ENCODE measurements at regions not wholly inside any gene's neighbourhood (a gene's known extent, or its start where the extent isn't known, plus 50 kb on each side); places are given as distances from the start of the nearest gene placed in this dataset.
A peak's percentile ranks its signal among the peaks of the same experiment; 100 is the strongest.
"Not testable (repeated sequence)": the region's sequence is repeated elsewhere in the genome, so short reads cannot be mapped to it uniquely, and the experiment has no call there.

DNA sequence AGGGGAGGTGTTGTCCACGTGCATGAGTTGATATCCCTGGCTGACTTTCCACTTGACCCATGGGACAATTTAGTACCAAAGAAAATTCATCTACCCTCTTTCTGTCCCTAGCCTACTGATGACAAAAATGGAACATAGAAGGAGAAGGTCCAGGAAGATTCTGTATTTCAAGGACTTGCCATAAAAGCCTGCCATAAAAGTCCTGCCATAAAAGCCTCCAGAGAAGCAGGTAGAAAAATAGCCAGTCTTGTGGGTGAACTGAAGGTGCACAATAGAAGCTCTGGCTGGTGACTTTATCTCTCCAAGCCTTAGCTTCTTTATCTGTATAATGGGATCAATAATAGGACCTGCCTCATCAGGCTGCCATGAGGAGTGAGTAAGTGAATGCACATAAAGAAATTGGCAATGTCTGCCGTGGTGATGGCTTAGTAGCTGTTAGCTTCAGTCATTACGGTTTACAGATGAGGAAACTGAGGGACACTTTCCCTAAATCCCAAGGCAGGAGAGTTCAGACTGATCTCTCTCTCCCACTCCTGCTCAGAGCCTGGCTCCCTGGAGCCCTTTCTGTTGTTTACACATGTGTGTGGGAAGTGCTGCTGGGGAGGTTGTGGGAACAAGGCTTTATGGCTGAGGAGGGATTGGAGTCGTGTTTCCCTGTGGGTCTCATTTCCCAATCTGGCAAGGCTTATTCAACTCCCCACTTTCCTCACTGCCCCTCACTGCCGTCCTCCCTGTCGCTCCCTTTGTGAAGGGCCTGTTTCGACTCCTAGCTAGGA lies 101.5 kb downstream of the TRIM43 start:
- POLR2A ChIA-PET, H3K4me1 Mint-ChIP-seq, H3K36me3 Mint-ChIP-seq, ATAC-seq, DNase-seq, H3K4me3 Mint-ChIP-seq, H3K27ac Mint-ChIP-seq, H3K9me3 Mint-ChIP-seq: not testable (repeated sequence)
- peaks cover 2 to 31% (median 21%) of the 10 kb centered on the region in 5 donors for H3K27me3 Mint-ChIP-seq

DNA sequence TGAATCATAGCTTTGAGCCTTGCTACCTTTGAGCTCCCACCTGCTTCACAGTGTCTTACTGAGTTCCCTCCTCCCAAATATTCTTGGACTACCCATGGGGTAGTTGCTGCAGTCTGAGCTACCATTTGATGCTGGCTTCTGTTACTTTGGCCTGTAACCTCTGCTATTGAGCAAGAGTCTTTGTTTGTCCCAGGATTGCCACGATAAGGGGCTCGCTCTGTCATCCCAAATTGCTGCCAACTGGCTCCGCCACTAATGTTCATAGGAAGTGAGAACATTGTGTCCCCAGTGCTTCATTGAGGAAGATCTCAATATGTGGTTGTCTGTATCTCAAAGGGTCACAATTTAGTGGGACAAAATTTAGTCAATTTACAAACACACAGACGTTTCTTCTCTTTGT lies 103.8 kb downstream of the TRIM43 start:
- no peak overlapping the region for H3K27ac Mint-ChIP-seq
- H3K4me3 Mint-ChIP-seq = no peak overlapping the region
- DNase-seq (no peak), ATAC-seq (no peak)
- H3K27me3 Mint-ChIP-seq = peaks cover 5 to 35% (median 26%) of the 10 kb centered on the region in 5 donors
- H3K9me3 Mint-ChIP-seq = no peaks in the 10 kb centered on the region
- POLR2A ChIA-PET = no interaction called here
- H3K4me1 Mint-ChIP-seq = no peaks in the 10 kb centered on the region
- no peaks in the 10 kb centered on the region for H3K36me3 Mint-ChIP-seq

DNA sequence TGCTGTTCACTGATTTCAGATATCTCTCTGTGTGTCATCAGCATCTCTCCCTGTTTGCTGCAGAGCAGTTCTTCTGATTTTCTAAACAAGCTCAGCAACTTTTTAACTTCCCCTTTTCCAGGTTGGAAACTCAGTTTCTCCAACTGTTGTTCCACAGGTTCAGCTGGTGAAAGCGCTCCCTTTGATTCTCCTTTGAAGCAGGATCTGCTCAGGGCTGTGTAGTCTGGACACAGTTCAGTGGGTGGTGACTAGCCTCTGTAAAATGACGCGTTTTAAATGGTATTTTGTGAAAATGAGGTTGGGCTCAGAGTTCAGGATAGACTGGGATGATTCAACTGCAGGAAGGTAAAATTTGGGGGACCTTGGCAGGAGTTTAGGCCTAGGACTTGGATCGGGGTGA lies 106.3 kb downstream of the TRIM43 start:
- Mint-ChIP-seq H3K4me1 (no peaks in the 10 kb centered on the region), H3K27me3 (peaks cover 8 to 35% (median 27%) of the 10 kb centered on the region in 5 donors), H3K9me3 (no peaks in the 10 kb centered on the region), H3K4me3 (no peak overlapping the region), H3K36me3 (no peaks in the 10 kb centered on the region), H3K27ac (no peak overlapping the region)
- no peak for ATAC-seq
- DNase-seq = no peak
- POLR2A ChIA-PET = no interaction called here

DNA sequence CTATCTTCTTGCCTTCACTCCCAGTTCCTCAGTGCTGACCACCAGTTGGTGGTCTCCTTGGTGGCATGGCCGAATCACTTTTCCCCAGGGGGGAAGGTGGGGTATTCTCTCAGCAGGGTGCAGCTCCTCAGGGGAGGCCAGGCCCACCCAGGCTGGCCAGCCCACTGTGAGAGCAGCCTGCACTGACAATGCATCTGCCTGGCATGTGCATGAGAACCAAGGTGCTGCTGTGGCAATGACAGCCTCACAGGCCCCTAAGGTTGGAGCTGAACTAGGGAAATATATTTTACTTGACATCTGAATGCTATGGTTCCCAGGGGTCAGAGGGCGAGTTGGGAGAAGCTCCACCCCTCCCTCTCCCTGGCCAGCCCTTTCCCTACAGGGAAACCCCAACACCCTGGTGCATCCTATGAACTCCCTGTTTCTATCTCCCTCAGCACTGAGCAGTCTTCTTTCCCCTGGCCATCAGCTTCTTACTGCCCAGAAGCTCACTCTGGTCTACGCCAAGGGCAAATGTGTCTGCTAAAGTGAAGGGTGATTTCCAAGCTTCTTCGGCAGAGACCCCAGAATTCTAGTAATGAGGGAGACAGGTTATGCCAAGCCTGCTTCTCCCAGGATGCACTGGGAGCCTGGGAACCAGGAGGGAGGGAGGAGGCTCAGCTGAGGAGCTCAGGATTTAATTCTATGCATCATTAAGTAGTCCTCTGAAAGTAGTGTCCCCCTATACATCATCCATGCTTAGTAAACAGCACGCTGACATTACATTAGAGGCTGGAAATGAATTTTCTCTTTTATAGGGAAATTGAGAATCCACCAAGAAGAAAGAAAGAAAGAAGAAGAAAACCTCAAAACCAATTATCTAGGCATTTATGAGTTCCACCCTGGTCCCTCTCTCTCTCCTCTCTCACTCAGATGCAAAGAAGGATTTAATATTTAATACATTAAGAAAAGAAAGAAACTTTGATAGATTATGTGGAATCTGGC lies 107.7 kb downstream of the TRIM43 start:
- H3K27me3 Mint-ChIP-seq = peaks cover 8 to 31% (median 27%) of the 10 kb centered on the region in 5 donors
- H3K27ac Mint-ChIP-seq, H3K36me3 Mint-ChIP-seq, DNase-seq, H3K4me1 Mint-ChIP-seq, ATAC-seq, H3K4me3 Mint-ChIP-seq, POLR2A ChIA-PET, H3K9me3 Mint-ChIP-seq: not testable (repeated sequence)

DNA sequence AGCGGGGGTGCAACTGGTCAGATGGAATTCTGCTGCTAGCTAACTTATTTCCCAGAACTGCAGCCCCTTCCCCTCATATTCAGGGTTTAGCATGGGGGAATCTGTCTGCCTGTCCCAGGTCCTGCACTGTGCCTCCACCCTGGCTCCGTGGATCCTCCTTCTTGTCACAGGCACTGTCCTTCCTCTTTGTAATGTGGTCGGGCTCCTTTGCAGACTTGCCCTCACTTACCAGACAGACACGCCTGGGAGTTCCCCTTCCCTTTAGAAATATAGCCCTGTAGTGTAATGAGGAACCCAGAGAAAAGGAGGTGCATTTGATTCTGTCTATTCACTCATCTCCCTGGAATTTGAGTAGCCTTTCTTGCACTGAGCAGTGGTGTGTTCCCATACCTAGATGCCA lies 108.7 kb downstream of the TRIM43 start:
- DNase-seq = no peak
- POLR2A ChIA-PET = no interaction called here
- Mint-ChIP-seq H3K9me3 (no peaks in the 10 kb centered on the region), H3K4me1 (no peaks in the 10 kb centered on the region), H3K4me3 (no peak overlapping the region), H3K36me3 (no peaks in the 10 kb centered on the region), H3K27me3 (peaks cover 8 to 27% (median 26%) of the 10 kb centered on the region in 5 donors), H3K27ac (no peak overlapping the region)
- no peak for ATAC-seq

DNA sequence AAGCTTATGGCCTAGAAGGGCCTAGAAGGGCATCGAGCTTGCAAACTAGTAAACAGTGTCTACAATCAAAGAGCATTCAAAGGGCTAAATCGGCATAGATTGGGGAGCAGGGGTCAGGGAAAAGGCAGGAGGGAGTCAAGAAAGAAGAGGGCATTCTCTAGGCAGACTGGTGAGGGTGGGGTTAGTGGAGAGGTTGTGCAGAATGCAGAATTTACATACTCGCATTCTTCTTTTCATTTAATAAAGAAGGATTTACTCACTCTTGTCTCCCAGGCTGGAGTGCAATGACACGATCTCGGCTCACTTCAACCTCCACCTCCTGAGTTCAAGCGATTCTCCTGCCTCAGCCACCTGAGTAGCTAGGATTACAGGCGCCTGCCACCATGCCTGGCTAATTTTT lies 110.7 kb downstream of the TRIM43 start:
- H3K27me3 Mint-ChIP-seq = peaks cover 5 to 15% (median 13%) of the 10 kb centered on the region in 5 donors
- peak overlapping the region in 1 of 10 donors; percentile 0 for H3K27ac Mint-ChIP-seq
- no peak for DNase-seq
- H3K4me1 Mint-ChIP-seq = no peaks in the 10 kb centered on the region
- no peaks in the 10 kb centered on the region for H3K9me3 Mint-ChIP-seq
- H3K4me3 Mint-ChIP-seq = no peak overlapping the region
- POLR2A ChIA-PET = no interaction called here
- no peaks in the 10 kb centered on the region for H3K36me3 Mint-ChIP-seq
- no peak for ATAC-seq

DNA sequence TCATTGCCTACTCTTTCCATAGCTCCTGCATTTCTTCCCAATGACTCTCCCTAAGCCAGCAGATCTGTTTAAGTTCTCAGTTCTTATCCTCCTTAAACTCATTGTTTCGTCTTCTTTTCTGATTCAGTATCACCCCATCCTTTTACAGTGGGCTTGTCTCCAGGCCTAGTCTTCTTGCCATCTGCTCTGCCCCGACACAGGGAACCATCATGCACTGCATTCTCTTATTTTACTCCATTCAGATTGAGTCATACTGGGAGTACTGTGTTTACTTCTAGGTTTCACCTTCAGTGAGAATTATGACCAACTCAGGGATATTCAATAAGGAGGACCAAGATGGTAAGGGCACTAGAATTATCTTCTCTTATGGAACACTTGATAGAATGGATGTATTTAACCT lies 115.4 kb downstream of the TRIM43 start:
- ATAC-seq, H3K4me3 Mint-ChIP-seq, H3K36me3 Mint-ChIP-seq, H3K9me3 Mint-ChIP-seq, H3K4me1 Mint-ChIP-seq, POLR2A ChIA-PET, H3K27ac Mint-ChIP-seq, DNase-seq: not testable (repeated sequence)
- peaks cover 4 to 14% (median 8%) of the 10 kb centered on the region in 5 donors for H3K27me3 Mint-ChIP-seq

DNA sequence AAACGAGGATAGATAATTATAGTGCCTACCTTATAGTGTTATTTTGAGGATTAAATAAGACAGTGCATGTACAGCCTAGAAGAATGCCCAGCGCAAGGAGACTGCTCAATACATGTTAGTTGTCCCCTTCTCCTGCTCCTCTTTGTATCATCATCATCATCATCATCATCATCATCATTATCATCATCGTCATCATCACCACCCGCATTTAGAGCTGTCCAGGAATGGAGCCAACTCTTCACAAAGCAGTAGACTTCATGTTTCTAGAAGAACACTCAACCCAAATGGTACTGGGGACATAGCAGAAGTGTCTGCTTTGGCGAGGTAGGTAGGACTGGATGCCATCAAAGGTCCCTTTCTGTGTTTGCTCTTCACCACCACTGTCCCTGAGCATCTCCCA lies 116.0 kb downstream of the TRIM43 start:
- ATAC-seq (no peak), DNase-seq (no peak)
- Mint-ChIP-seq H3K4me3 (no peak overlapping the region), H3K27ac (no peak overlapping the region), H3K9me3 (peaks cover 0 to 10% (median 2%) of the 10 kb centered on the region in 9 donors), H3K4me1 (no peaks in the 10 kb centered on the region), H3K27me3 (peaks cover 4 to 14% (median 8%) of the 10 kb centered on the region in 5 donors), H3K36me3 (peaks cover 0 to 5% (median 3%) of the 10 kb centered on the region in 3 donors)
- POLR2A ChIA-PET = no interaction called here

DNA sequence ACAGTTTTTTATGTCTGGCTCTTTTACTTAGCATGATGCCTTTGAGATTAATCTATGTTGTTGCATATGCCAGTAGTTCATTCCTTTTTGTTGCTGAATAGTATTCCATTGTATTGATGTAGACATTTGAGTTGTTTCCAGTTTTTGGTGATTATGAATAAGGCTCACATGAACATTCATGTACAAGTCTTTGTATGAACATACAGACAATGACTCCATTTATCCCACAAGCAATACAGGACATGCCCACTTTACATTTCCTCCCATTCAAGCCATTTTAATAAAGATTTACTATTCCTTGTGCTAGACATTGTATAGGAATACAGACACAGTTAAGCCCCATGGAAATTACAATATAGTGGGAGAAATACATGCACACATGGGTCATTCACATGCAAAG lies 118.0 kb downstream of the TRIM43 start:
- H3K9me3 Mint-ChIP-seq = peaks cover 0 to 10% (median 2%) of the 10 kb centered on the region in 9 donors
- ATAC-seq = no peak
- H3K4me1 Mint-ChIP-seq = no peaks in the 10 kb centered on the region
- peaks cover 0 to 5% (median 3%) of the 10 kb centered on the region in 3 donors for H3K36me3 Mint-ChIP-seq
- H3K27me3 Mint-ChIP-seq = peaks cover 4 to 14% (median 8%) of the 10 kb centered on the region in 5 donors
- POLR2A ChIA-PET = no interaction called here
- DNase-seq = no peak
- H3K4me3 Mint-ChIP-seq = no peak overlapping the region
- H3K27ac Mint-ChIP-seq = no peak overlapping the region

DNA sequence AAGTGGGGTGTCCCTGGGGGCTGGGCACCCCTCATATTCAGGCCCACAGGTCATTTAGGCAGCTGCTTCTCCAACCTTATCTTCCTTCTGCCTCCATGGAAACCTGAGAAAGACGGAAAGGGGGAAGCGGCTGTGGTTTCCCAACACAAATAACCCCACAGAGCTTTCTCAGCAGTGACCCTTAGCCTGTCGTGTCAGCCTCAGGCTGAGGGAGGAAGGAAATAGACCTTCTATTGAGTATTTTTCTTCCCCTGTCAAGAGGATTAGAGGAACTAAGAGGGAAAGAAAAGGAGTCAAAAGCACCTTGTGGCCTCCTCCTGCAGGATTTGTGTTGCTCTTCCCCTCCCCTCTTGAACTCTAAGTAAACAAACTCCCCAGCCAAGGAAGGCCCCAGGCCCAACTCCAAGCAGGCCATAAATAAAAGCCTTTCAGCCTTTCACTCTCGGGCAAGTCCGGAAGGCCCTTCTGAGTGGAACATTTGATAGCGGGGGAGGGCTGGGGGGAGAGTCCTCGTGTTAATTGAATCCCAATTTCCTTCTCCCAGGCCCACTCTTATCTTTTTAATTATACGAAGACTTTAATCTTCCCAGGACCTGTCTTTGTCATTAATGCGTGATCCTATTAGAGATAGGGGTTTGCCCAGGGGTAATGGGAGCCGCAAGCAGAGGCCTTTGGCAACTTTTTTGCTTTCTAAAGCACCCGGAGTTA lies 121.8 kb downstream of the TRIM43 start:
- H3K4me1 Mint-ChIP-seq, ATAC-seq, H3K36me3 Mint-ChIP-seq, H3K27ac Mint-ChIP-seq, H3K4me3 Mint-ChIP-seq, POLR2A ChIA-PET, H3K9me3 Mint-ChIP-seq, DNase-seq: not testable (repeated sequence)
- peaks cover 3 to 14% (median 8%) of the 10 kb centered on the region in 5 donors for H3K27me3 Mint-ChIP-seq

DNA sequence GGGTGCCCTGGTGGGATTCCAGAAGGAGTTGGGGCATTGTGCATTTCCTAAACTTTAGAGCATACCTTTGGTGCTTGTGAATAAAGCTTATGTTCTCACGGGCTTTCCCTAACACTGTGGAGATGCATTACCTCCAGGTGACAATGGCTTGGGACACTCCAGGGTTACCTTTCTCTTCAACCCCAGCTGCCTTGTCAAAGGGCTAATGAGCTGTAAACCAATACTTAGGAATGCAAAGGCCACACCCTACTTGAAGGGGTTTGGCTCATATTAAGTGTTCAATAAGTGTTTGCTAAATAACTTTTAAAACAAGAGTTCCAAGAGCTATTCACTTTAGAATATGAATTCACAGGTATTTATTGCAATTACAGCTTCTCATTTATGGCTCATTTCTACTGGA lies 122.6 kb downstream of the TRIM43 start:
- POLR2A ChIA-PET, H3K4me1 Mint-ChIP-seq, H3K27me3 Mint-ChIP-seq, H3K9me3 Mint-ChIP-seq, ATAC-seq, H3K27ac Mint-ChIP-seq, H3K4me3 Mint-ChIP-seq, DNase-seq, H3K36me3 Mint-ChIP-seq: not testable (repeated sequence)

DNA sequence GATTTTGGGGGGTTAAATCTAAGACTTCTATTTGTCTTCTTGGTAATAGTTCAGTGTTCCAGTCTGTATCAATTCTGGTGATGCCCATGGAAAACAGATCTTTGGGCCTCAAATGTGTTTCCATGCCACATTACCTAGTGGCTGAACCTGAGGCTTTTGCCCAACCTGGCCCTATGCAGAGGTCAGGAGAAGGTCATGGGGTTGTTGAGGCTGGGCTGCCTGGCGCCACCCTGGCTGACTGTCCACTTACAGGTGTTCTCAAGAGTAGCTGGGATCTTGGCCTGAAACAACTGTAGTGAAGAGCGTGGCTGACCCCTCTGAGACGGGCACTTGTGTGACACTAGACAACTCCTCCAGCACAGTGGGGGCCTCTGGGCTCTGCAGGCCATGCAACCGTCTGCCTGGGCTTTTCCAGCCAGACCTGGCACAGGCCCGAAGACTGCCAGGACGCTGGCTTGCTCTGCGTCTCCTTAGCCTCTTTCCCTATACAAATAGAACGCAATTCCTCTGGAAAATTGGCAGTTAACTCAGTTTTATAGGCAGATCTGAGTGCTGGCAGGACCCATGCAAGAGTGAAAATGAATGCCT lies 127.8 kb downstream of the TRIM43 start:
- no peaks in the 10 kb centered on the region for H3K4me1 Mint-ChIP-seq
- POLR2A ChIA-PET = no interaction called here
- ATAC-seq = no peak
- H3K27ac Mint-ChIP-seq = no peak overlapping the region
- peaks cover 0 to 3% (median 0%) of the 10 kb centered on the region in 5 donors for H3K27me3 Mint-ChIP-seq
- DNase-seq = no peak
- H3K9me3 Mint-ChIP-seq = no peaks in the 10 kb centered on the region
- no peak overlapping the region for H3K4me3 Mint-ChIP-seq
- peaks cover 0 to 2% (median 0%) of the 10 kb centered on the region in 3 donors for H3K36me3 Mint-ChIP-seq

All from naive thymus-derived CD8-positive, alpha-beta T cell (primary cell).